GM10248 (cell line): ENCODE measurements at regions not wholly inside any gene's neighbourhood (a gene's known extent, or its start where the extent isn't known, plus 50 kb on each side); places are given as distances from the start of the nearest gene placed in this dataset.

ENCODE experiments used
- CTCF ChIA-PET: fragments of 300-600 bp; sonication (Branson Sonifier 250); formaldehyde crosslinking; extraction: SDS; loops from one replicate; lab custom pipeline; 2021; ENCODE audit warnings: antibody characterized with exemption; lab: Yijun Ruan, JAX
- POLR2A ChIA-PET: fragments of 350-650 bp; sonication (Branson Sonifier 250); formaldehyde crosslinking; extraction: SDS; loops from one replicate; lab custom pipeline; 2020; ENCODE audit warnings: antibody characterized with exemption; lab: Yijun Ruan, JAX
- DNase-seq: peaks from one replicate; pipeline ENCODE4 v3.0.0; 2012; ENCODE audit errors: extremely low spot score
- CTCF ChIP-seq: IDR thresholded peaks from 2 replicates; pipeline ENCODE4 v1.5.1; 2012; ENCODE audit warnings: mild to moderate bottlenecking, low read depth; ENCODE audit errors: extremely low read depth, missing control alignments, control extremely low read depth

GRCh38 chr6:90894285-90895130 lies 307.6 kb upstream of the MAP3K7 start:
- CTCF ChIA-PET: interaction anchor here (0.9 kb wide), 1 partner anchor 22 kb away, joined by 4 read pairs; no protein-coding TSS in a partner anchor
- no peak for TF ChIP-seq CTCF

GRCh38 chr6:90893400-90893799 lies 306.5 kb upstream of the MAP3K7 start:
- POLR2A ChIA-PET: no interaction called here
- TF ChIP-seq CTCF: no peak
- no peak for DNase-seq
- CTCF ChIA-PET: no interaction called here

More at GRCh38 chr6:90894285-90895130, 307.6 kb upstream of the MAP3K7 start:
- POLR2A ChIA-PET: no interaction called here
- no peak for DNase-seq

- TF ChIP-seq CTCF: no peak
- DNase-seq: no peak
- ChIA-PET CTCF (interaction anchor here (0.9 kb wide), 1 partner anchor 10 kb away, joined by 3 read pairs; no protein-coding TSS in a partner anchor), POLR2A (no interaction called here)
Measured at GRCh38 chr6:90892271-90892670, 305.4 kb upstream of the MAP3K7 start.

GRCh38 chr6:90891355-90891754 lies 304.5 kb upstream of the MAP3K7 start:
- CTCF ChIA-PET: no interaction called here
- POLR2A ChIA-PET: no interaction called here
- TF ChIP-seq CTCF: no peak
- DNase-seq: no peak

GRCh38 chr6:90890683-90891330 lies 303.9 kb upstream of the MAP3K7 start:
- DNase-seq: no peak
- ChIA-PET POLR2A (no interaction called here), CTCF (no interaction called here)
- TF ChIP-seq CTCF: no peak

GRCh38 chr6:90887764-90888163 lies 300.9 kb upstream of the MAP3K7 start:
- DNase-seq: no peak
- no peak for TF ChIP-seq CTCF
- ChIA-PET POLR2A (no interaction called here), CTCF (no interaction called here)
